Activated T-cell treated with anti-CD3 and anti-CD28 coated beads, Interleukin-2, amount 50 U/mL, for 1 hour (primary cell): ENCODE measurements at regions not wholly inside any gene's neighbourhood (a gene's known extent, or its start where the extent isn't known, plus 50 kb on each side); places are given as distances from the start of the nearest gene placed in this dataset.

Experiments used
- DNase-seq: peaks from one replicate; pipeline ENCODE4 v3.0.0-alpha.2; 2020

DNA sequence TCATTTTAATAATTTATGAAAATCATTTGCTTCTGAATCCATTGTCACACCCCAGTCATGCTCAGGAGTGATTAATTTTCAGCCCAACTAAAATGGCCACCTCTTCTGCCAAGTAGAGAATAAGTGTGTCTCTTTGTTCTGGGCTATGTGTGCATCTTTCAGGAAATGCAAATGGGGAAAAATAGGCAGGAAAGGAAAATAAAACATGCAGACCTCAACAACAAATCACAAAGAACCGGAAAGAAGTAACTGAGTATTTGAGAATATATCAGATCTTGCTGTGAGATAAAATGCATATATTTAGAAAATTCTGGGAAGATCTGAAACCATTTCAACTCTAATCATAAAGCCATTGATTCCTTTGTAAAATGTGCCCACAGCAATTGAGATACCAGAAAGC, 763.9 kb downstream of the GALC start:
- no peak for DNase-seq

- no peak for DNase-seq
Observed at GRCh38 chr14:87217023-87217422, 776.0 kb downstream of the GALC start.

- DNase-seq = no peak
Observed at GRCh38 chr14:87214558-87214957, 778.4 kb downstream of the GALC start.

- DNase-seq = no peak
Observed at GRCh38 chr14:87207756-87208155, 785.2 kb downstream of the GALC start.

DNA sequence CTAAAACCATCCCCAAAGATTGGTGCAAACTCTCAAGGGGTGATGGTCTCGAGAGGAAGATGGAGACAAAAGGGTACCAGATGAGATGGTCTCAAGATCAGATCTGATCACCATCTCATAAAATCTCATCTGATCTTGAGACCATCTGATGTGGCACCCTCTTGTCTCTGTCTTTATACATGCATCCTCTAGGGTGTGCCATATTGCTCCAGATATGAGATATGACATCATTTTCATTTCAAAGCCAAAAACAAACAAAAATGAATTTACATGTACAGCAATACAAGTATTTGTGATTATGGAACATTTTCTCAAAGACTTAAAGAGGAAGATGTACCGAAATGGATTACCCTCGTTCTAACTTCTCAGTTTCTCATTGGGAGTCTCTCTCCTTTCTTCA, 787.2 kb downstream of the GALC start:
- DNase-seq = no peak

DNA sequence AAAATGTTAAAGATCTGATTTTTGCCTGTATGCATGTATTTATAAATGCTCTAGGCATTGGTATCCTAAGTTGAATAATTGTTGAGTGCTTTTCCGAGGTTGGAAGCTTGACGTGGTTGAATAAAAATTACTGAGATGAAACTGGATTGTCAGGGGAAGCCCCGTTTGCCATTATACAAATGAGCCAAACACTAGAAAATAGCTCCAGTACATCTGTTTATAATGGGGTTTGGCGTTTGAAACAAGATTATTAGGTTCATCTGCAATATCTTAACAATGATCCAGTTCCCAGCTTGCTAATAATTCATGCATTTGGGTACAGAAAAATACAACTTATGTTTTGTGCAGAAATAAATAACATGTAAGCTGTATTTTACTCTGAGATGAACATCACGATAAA, 789.6 kb downstream of the GALC start:
- no peak for DNase-seq

- no peak for DNase-seq
Observed at GRCh38 chr14:87199381-87199780, 793.6 kb downstream of the GALC start.

GRCh38 chr14:87196436-87196835, 796.5 kb downstream of the GALC start:
- DNase-seq = no peak

GRCh38 chr14:87187786-87188185, 805.2 kb downstream of the GALC start:
- no peak for DNase-seq

GRCh38 chr14:87186737-87187136, 806.2 kb downstream of the GALC start:
- no peak for DNase-seq

- DNase-seq = no peak
Observed at GRCh38 chr14:87185961-87186560, 806.9 kb downstream of the GALC start.

- no peak for DNase-seq
Observed at GRCh38 chr14:87184180-87184579, 808.8 kb downstream of the GALC start.

- DNase-seq = no peak
Observed at GRCh38 chr14:87181288-87181687, 811.7 kb downstream of the GALC start.

- no peak for DNase-seq
Observed at GRCh38 chr14:87179936-87180335, 813.0 kb downstream of the GALC start.

DNA sequence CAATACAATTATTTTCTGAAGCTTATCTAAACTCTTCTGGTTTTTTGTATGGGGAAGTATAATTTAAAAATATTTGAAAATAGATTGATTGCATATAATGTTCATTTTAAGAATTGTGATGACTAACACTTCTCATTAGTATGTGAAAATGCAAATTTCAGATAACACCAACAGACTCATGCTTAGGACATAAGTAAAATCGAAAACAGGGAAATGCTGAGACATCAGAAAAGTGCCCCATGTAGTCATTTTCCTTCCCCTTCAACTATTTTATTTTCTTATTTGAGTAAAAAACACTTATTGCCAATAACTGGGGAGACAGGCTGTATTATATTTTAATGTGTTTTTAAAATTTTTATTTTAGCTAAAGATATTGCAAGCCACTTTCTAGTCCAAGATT, 814.7 kb downstream of the GALC start:
- DNase-seq = no peak

DNA sequence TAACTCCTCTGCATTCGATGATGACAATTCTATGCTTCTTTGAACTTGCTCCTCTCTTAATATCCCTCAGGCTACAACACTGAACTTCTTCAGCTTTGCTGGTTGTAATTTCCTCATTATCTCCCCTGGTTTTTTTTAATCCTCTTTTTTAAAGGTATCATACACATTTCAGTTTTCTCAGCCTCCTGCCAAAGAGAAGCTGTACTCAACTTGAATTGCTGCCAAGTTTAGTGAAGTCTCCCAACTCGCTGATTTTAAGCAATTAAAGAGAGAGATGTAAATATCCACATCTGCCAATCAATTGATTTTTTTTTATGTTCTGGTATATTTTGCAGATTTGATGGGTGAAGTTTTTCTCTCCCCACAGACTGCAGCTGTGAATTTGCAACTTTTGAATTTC, 817.8 kb downstream of the GALC start:
- DNase-seq = no peak

DNA sequence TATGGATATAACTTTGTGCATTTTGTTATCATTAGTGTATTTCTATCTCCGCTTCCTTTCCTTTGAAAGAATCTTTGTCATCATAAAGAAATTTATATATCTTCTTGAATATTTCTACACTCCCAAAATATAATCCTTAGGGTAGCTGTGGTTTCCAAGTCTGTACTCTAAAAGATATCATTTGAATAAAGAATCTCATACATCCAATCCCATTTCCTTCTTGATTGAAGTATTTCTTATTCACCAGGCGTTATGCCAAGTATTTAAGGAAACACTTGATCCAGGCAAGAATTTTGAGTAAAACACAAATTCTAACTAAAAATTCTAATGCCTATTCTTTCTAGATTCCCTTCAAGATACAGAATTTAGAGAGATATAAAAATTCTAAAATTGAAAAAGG, 821.8 kb downstream of the GALC start:
- no peak for DNase-seq

DNA sequence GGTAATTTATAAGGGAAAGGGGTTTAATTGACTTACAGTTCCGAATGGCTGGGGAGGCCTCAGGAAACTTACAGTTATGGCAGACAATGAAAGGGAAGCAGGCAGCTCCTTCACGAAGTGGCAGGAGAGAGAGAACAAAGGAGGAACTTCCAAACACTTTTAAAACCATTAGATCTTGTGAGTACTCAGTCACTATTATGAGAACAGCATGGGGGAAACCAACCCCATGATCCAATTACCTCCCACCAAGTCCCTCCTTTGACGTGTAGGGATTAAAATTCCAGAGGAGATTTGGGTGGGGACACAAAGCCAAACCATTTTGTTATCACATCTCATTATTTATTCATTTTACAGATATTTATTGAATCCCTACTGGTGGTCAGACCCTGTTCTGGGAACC, 822.8 kb downstream of the GALC start:
- no peak for DNase-seq

DNA sequence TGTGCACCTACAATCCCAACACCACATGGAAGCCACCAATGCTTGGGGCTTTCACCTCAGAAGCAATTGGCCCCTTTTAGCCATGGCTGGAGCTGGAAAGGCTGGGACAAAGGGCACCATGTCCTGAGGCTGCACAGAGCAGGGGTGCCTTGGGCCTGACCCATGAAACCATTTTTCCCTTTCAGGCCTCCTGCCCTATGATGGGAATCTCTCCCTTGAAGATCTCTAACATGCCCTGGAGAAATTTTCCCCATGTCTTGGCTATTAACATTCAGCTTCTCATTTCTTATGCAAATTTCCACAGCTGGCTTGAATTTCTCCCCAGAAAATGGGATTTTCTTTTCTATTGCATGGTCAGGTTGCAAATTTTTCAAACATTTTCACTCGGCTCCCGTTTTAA, 823.6 kb downstream of the GALC start:
- DNase-seq = no peak

DNA sequence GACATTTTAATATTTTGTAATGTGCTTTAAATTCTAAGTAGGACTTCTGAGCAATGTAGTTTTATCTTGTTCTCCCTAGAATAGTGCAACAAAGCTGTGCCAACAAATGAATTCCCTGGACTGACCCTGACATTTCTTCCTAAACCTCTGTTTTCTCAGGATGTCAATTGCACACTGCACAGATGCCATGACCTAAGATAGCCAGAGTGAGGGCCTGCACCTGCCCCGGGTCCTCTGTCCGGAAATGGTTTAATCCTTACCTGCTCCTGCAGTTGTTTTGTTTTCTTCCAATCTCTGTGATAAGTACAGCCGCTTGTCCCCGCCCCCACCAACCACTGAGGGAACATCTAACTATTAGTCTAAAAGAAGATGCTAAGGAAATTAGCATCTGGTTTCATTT, 831.5 kb downstream of the GALC start:
- DNase-seq = no peak

GRCh38 chr14:87160989-87161388, 832.0 kb downstream of the GALC start:
- DNase-seq = no peak

- DNase-seq = no peak
Observed at GRCh38 chr14:87158283-87158682, 834.7 kb downstream of the GALC start.

GRCh38 chr14:87156878-87157277, 836.1 kb downstream of the GALC start:
- no peak for DNase-seq

DNA sequence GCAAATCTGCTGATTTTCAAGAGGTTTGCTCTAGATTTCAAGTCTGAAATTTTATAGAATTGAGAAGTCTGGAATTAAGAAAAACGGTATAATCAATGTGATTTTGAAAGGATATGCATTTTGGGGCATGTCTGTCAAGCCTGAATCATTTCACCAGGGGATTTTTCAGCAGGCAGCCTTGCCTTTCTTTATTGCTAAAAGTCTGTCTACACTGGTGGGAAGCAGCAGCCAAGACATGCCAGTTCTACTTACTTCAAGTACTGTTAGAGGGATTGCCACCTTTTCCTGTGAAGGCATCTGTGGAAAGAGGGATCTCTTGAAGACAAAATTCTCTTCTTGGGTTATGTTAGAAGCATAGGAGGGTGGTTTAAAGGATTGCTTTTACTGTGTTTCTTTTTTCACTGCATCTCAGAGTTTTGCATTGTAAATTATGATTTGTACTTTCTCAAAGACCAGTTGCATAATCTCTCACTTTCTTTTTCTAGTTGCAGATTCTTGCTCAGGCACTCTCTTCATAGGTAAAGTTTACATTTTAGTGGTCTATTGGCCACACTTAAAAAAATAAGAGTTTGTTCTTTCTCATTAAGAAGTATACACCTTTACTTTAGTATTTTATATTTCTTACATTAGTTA, 837.0 kb downstream of the GALC start:
- no peak for DNase-seq

DNA sequence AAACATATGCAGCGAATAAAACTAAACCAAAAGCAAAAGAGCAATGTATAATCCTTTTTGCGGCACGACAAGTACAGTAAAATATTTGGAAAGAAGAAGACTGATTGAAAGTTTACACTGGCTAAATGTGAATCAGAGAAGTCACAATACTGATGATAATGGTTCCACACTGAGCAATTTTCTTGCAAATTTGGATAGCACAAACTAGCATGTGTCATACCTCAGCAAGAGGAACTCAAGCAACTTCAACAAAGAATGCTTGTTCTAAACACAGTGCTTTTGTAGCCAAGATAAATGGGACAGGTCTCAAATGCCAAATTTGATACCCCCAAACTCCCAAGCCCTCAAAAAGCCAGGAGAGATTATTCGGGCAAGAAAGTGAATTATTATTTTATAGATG, 839.1 kb downstream of the GALC start:
- no peak for DNase-seq
